ENCODE measurements at regions not wholly inside any gene's neighbourhood (a gene's known extent, or its start where the extent isn't known, plus 50 kb on each side); places are given as distances from the start of the nearest gene placed in this dataset.

DNA sequence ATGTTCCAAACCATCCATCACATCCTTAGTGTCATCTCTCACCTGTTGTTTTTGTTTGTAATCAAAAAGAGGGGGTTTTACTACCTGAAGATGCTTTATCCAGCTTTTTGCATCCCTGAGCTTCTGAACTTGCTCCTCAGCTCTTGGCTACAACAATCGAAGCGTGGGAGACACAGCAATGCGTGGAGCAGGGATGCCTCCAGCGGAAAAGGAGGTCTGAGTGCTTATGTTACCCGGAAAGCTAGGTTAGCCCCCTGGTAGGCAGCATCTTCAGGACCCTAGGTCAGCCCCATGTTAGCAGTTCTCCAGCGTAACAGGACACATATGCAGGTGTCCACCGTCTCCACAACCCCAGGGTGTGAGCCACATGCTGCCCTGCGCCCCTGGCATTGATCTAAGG, 141.5 kb downstream of the RRAGC start:
- H3K36me3 Mint-ChIP-seq (ENCODE audit: low read depth), result no peaks in the 10 kb centered on the region
- ATAC-seq (no peak), DNase-seq (no peak)
- no peaks in the 10 kb centered on the region for H3K4me1 Mint-ChIP-seq (ENCODE audit: low read depth)
- H3K9me3 Mint-ChIP-seq, result no peaks in the 10 kb centered on the region
- intact Hi-C loops (cut with micrococcal nuclease), result no loop called here
- H3K4me3 Mint-ChIP-seq, result no peak overlapping the region
- TF ChIP-seq, protein P1, sequence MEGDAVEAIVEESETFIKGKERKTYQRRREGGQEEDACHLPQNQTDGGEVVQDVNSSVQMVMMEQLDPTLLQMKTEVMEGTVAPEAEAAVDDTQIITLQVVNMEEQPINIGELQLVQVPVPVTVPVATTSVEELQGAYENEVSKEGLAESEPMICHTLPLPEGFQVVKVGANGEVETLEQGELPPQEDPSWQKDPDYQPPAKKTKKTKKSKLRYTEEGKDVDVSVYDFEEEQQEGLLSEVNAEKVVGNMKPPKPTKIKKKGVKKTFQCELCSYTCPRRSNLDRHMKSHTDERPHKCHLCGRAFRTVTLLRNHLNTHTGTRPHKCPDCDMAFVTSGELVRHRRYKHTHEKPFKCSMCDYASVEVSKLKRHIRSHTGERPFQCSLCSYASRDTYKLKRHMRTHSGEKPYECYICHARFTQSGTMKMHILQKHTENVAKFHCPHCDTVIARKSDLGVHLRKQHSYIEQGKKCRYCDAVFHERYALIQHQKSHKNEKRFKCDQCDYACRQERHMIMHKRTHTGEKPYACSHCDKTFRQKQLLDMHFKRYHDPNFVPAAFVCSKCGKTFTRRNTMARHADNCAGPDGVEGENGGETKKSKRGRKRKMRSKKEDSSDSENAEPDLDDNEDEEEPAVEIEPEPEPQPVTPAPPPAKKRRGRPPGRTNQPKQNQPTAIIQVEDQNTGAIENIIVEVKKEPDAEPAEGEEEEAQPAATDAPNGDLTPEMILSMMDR (IDR thresholded peaks at IDR 0.05), result no peak
- POLR2A ChIA-PET, result interaction anchor here (0.7 kb wide), 1 partner anchor 40 kb away, joined by 4 read pairs; no protein-coding TSS in a partner anchor
- H3K27me3 Mint-ChIP-seq, result peaks cover 16% of the 10 kb centered on the region
- CTCF ChIA-PET, result interaction anchor here (1.0 kb wide), 1 partner anchor 9 kb away, joined by 3 read pairs; no protein-coding TSS in a partner anchor
- no peak overlapping the region for H3K27ac Mint-ChIP-seq

GRCh38 chr1:38716229-38716628, 143.3 kb downstream of the RRAGC start:
- Mint-ChIP-seq H3K36me3 (ENCODE audit: low read depth) (no peaks in the 10 kb centered on the region), H3K27me3 (peaks cover 8% of the 10 kb centered on the region), H3K9me3 (no peaks in the 10 kb centered on the region), H3K27ac (no peak overlapping the region), H3K4me3 (no peak overlapping the region), H3K4me1 (ENCODE audit: low read depth) (no peaks in the 10 kb centered on the region)
- intact Hi-C loops (cut with micrococcal nuclease), result no loop called here
- ChIA-PET CTCF (no interaction called here), POLR2A (no interaction called here)
- TF ChIP-seq, protein P1 (IDR thresholded peaks at IDR 0.05), result no peak
- DNase-seq (no peak), ATAC-seq (no peak)

DNA sequence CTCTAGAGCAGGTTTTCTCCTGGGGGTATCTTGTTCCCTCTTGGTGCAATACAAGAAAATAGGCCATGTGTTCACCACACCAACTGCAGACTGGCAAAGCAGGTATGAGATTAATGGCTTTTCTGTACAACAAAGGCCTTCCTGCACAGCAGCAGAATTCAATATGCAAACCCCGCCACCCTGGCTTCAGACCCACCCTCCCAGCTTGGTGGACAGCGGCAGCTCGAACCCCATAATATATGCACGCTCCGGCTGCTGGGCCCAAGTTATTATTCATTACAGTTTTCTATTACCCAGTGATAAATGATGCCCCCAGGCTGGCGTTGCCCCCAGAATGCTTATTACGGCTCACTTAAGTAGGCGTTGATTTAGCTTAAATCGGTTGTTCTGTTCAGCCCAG, 144.2 kb downstream of the RRAGC start:
- no peaks in the 10 kb centered on the region for H3K9me3 Mint-ChIP-seq
- no peaks in the 10 kb centered on the region for H3K36me3 Mint-ChIP-seq (ENCODE audit: low read depth)
- intact Hi-C loops (cut with micrococcal nuclease), result no loop called here
- ChIA-PET POLR2A (no interaction called here), CTCF (interaction anchor here (0.7 kb wide), 1 partner anchor 225 kb away, joined by 3 read pairs; no protein-coding TSS in a partner anchor)
- H3K4me3 Mint-ChIP-seq, result no peak overlapping the region
- TF ChIP-seq, protein P1 (IDR thresholded peaks at IDR 0.05), result no peak
- no peak for DNase-seq
- no peak for ATAC-seq
- H3K4me1 Mint-ChIP-seq (ENCODE audit: low read depth), result no peaks in the 10 kb centered on the region
- peaks cover 8% of the 10 kb centered on the region for H3K27me3 Mint-ChIP-seq
- H3K27ac Mint-ChIP-seq, result no peak overlapping the region

DNA sequence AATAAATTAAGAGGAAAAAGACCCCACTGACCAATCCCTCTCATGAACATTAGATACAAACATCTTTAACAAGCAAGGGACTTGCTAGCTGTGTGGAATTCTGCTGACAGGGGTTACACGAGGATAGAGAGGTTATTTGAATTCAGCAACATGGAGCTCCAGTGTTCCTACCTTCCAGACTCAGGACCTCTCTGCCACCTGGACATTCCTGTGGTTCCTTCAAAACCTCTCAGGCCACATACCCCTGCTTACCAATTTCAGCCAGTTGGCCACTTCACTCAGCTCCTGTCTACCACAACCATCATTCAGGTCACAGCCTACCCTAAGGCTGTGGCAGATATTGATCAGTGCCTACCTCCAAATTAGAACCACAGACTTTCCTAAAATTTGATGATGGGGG, 147.5 kb downstream of the RRAGC start:
- no peak for ATAC-seq
- POLR2A ChIA-PET, result no interaction called here
- CTCF ChIA-PET, result interaction anchor here (0.9 kb wide), 1 partner anchor 107 kb away, joined by 4 read pairs; no protein-coding TSS in a partner anchor
- intact Hi-C loops (cut with micrococcal nuclease), result no loop called here
- DNase-seq, result no peak
- H3K36me3 Mint-ChIP-seq (ENCODE audit: low read depth), result no peaks in the 10 kb centered on the region
- no peak overlapping the region for H3K27ac Mint-ChIP-seq
- H3K9me3 Mint-ChIP-seq, result no peaks in the 10 kb centered on the region
- no peaks in the 10 kb centered on the region for H3K4me1 Mint-ChIP-seq (ENCODE audit: low read depth)
- TF ChIP-seq, protein P1 (IDR thresholded peaks at IDR 0.05), result no peak
- H3K4me3 Mint-ChIP-seq, result no peak overlapping the region
- peaks cover 1% of the 10 kb centered on the region for H3K27me3 Mint-ChIP-seq

DNA sequence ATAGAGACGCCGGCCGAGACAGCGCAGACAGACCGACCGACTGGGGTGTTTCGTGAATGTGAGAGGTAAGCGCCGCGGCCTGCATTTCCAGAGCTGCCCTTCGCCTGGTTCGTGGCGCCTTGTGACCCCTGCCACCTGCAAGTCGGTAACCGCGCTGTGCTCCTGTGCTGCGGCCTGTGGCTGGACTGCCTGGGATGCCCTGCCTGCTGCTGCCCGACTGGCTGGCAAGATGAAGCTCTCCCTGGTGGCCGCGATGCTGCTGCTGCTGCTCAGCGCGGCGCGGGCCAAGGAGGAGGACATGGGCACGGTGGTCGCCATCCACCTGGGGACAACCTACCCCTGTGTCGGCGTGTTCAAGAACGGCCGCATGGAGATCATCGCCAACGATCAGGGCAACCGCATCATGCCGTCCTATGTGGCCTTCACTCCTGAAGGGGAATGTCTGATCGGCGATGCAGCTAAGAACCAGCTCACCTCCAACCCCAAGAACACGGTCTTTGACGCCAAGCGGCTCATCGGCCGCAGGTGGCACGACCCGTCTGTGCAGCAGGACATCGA, 150.8 kb downstream of the RRAGC start:
- TF ChIP-seq, protein P1 (IDR thresholded peaks at IDR 0.05), result no peak
- Mint-ChIP-seq H3K27ac (no peak overlapping the region), H3K9me3 (peaks cover 6% of the 10 kb centered on the region), H3K27me3 (peaks cover 23% of the 10 kb centered on the region), H3K4me3 (no peak overlapping the region), H3K36me3 (ENCODE audit: low read depth) (no peaks in the 10 kb centered on the region), H3K4me1 (ENCODE audit: low read depth) (no peaks in the 10 kb centered on the region)
- no peak for ATAC-seq
- POLR2A ChIA-PET, result no interaction called here
- CTCF ChIA-PET, result no interaction called here
- DNase-seq, result no peak
- intact Hi-C loops (cut with micrococcal nuclease), result no loop called here

Measured in activated CD8-positive, alpha-beta T cell treated with anti-CD3 and anti-CD28 coated beads for 36 hours (primary cell).